Brain microvascular endothelial cell (primary cell): ENCODE measurements at regions not wholly inside any gene's neighbourhood (a gene's known extent, or its start where the extent isn't known, plus 50 kb on each side); places are given as distances from the start of the nearest gene placed in this dataset.

ENCODE experiments used
- DNase-seq: peaks from one replicate; pipeline ENCODE4 v3.0.0-alpha.2; 2020
- H3K27ac ChIP-seq: fragments of 250-450 bp; sonication (Bioruptor Pico); 2 replicates; pipeline ENCODE4 v1.5.1; 2020; ENCODE audit warnings: mild to moderate bottlenecking, moderate library complexity
- H3K27me3 ChIP-seq: fragments of 250-450 bp; sonication (Bioruptor Pico); replicated peaks from 2 replicates; pipeline ENCODE4 v1.5.1; 2020; ENCODE audit warnings: mild to moderate bottlenecking
- H3K36me3 ChIP-seq: fragments of 250-450 bp; sonication (Bioruptor Pico); replicated peaks from 2 replicates; pipeline ENCODE4 v1.5.1; 2020; ENCODE audit warnings: mild to moderate bottlenecking
- H3K4me3 ChIP-seq: 2 replicates; pipeline ENCODE4 v1.5.1; 2011; ENCODE audit warnings: low read depth, mild to moderate bottlenecking, control low read depth, low read length, moderate library complexity
- CTCF ChIP-seq: IDR thresholded peaks from 2 replicates; pipeline ENCODE4 v1.5.1; 2011; ENCODE audit warnings: low read depth, mild to moderate bottlenecking, moderate library complexity, low read length, control low read depth, inconsistent platforms; ENCODE audit errors: missing control alignments
- in situ Hi-C: cut with HindIII; loops from 2 replicates; pipeline ENCODE4 v1.10.0; 2017; ENCODE audit warnings: low sequenced_read_pairs, low pct_ligation_motif_present

GRCh38 chr14:97200245-97200644 is 403.1 kb downstream of the VRK1 start:
- no peaks in the 10 kb centered on the region for H3K36me3 ChIP-seq
- no peak for DNase-seq
- H3K27me3 ChIP-seq: no peaks in the 10 kb centered on the region
- no peak overlapping the region for H3K4me3 ChIP-seq
- no peak for TF ChIP-seq CTCF
- no peak overlapping the region for H3K27ac ChIP-seq
- in situ Hi-C loops: no loop called here

- Histone ChIP-seq H3K4me3 (no peak overlapping the region), H3K36me3 (no peaks in the 10 kb centered on the region), H3K27ac (no peak overlapping the region), H3K27me3 (no peaks in the 10 kb centered on the region)
- in situ Hi-C loops: no loop called here
- no peak for DNase-seq
- no peak for TF ChIP-seq CTCF
Observed at GRCh38 chr14:97206916-97207315, 409.7 kb downstream of the VRK1 start.

GRCh38 chr14:97210202-97210601 is 413.0 kb downstream of the VRK1 start:
- no peak for TF ChIP-seq CTCF
- H3K36me3 ChIP-seq: no peaks in the 10 kb centered on the region
- no peak for DNase-seq
- H3K27ac ChIP-seq: no peak overlapping the region
- H3K27me3 ChIP-seq: no peaks in the 10 kb centered on the region
- in situ Hi-C loops: no loop called here
- no peak overlapping the region for H3K4me3 ChIP-seq

- in situ Hi-C loops: no loop called here
- Histone ChIP-seq H3K27ac (no peak overlapping the region), H3K36me3 (no peaks in the 10 kb centered on the region), H3K27me3 (no peaks in the 10 kb centered on the region), H3K4me3 (no peak overlapping the region)
- no peak for DNase-seq
- no peak for TF ChIP-seq CTCF
Observed at GRCh38 chr14:97212399-97212798, 415.2 kb downstream of the VRK1 start.

GRCh38 chr14:97213720-97214119 is 416.5 kb downstream of the VRK1 start:
- H3K36me3 ChIP-seq: no peaks in the 10 kb centered on the region

More at GRCh38 chr14:97213720-97214119, 416.5 kb downstream of the VRK1 start:
- Histone ChIP-seq H3K27me3 (peaks cover 1% of the 10 kb centered on the region), H3K27ac (no peak overlapping the region), H3K4me3 (no peak overlapping the region)
- DNase-seq: no peak
- in situ Hi-C loops: no loop called here
- TF ChIP-seq CTCF: no peak
